IPS DF 19.7 (cell line): ENCODE measurements at regions not wholly inside any gene's neighbourhood (a gene's known extent, or its start where the extent isn't known, plus 50 kb on each side); places are given as distances from the start of the nearest gene placed in this dataset.

ENCODE experiments used
- DNase-seq: peaks from one replicate; pipeline ENCODE4 v3.0.0-alpha.2; 2013; ENCODE audit warnings: low read depth, low spot score

- DNase-seq = no peak
These were observed 493.1 kb downstream of the ANKRD50 start for GRCh38 chr4:124219389-124219788.

DNA sequence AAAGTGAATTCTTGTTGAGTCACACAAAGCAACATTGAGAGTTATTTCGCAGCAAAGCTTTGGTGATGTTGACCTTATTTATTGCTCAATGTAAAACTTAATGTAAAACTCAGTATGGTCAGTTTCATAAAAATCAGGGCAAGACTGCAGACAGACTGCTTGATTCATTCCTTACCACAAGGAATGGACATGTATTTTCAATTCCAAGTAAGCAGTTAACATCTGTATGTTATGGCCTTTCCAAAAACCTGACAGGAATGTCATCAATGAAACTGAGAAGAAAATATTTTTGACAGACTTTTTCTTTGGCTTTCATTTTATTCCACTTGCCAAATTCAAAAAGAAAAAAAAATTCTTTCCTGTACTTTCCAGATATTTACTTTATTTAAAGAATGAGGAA, 488.3 kb downstream of the ANKRD50 start:
- DNase-seq = no peak

GRCh38 chr4:124227981-124228380, 484.6 kb downstream of the ANKRD50 start:
- DNase-seq = no peak

DNA sequence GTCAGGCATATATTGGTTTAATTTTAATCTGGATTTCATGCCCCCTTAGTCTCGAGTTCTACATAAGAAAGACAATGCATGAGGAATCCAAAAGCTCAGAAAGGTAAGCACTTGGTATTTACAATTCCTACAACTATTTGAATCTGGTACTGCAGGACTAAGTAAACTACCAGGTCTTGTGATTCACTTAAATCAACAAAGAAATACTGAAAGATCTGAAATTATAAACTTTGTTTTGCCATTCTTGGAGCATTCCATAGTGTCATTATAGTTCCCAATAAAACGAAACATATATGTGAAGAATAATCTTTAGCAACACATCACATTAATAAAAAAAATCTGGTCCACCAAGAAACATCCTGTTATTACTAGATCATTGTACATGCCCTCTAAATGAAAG, 482.3 kb downstream of the ANKRD50 start:
- DNase-seq = no peak

DNA sequence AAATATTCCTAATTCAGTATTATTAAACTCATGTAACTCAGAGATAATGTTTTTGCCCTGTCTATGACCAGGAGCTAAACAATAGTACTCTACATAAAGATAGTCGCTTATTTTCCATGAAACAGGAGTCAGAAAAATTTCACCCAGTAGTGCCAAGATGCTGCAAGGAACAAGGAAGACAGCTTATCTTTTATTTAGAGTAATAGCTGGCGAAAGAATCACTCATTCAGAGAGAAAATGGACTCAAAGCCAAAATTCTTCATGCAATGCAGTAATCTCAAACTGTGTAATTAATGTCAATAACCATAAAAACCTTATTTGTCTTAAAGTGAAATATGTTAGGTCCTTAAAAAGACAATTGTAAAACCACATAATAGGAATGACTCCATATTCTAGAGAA, 477.8 kb downstream of the ANKRD50 start:
- no peak for DNase-seq

GRCh38 chr4:124243671-124244366, 468.7 kb downstream of the ANKRD50 start:
- DNase-seq = no peak

DNA sequence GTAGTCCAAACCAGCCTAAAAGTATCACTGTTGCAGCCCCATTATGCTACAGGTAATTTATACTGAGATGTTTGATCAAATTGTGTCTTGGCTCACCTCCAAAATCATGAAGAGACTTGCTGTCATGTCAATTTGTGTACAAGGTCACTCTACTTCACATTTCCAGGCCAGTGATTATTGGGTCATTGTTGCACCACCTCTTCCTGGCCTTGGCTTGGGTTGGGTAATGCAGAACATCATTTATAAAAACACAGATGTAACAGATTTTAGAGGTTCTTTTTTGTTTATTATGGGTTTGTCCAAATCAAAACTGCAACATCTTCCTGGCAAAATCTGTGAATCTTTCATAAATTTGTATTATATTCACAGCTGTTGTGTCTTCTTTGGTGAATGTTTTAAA, 459.5 kb downstream of the ANKRD50 start:
- DNase-seq = no peak

DNA sequence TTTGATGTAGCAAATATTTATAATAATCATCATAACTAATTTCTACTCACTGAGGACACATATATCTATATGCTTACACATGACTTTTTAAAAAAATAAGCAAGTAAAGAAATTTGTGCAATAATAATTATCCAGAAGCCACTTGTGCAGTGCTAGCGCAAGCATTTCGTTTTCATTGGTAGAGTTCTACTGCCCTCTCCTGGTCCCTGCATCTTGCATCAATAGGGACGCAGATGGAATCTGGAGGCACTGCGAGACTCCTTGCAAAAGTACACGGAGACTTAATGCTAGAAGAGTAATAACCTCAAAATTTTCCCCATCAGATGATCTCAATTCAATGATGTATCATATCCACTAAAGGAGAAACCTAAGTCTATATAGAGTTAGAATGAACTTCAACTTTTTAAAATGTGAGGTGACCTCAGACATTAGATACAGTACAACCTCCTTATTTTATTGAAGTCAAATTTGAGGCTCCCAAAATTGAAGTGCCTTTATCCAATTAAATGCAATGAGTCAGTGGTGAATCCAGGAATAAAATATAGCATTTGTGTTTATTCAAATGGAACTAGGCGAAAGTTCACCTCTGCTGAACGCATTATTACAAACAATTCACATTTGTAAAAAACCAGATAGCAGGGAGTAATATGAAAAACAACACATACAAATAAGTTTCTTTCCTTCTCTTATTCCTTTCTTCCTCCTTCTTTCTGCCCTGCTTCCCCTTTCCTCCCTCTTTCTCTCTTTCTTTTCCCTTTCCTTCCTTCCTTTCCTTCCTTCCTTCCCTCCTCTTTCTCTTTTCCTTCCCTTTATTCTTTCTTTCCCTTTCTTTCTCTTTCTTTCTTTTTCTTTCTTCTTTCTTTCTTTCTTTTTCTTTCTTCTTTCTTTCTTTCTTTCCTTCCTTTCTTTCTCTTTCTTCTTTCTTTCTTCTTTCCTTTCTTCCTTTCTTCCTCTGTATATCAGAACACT, 450.0 kb downstream of the ANKRD50 start:
- peak; percentile 20 for DNase-seq

GRCh38 chr4:124265701-124266100, 446.8 kb downstream of the ANKRD50 start:
- DNase-seq = no peak

DNA sequence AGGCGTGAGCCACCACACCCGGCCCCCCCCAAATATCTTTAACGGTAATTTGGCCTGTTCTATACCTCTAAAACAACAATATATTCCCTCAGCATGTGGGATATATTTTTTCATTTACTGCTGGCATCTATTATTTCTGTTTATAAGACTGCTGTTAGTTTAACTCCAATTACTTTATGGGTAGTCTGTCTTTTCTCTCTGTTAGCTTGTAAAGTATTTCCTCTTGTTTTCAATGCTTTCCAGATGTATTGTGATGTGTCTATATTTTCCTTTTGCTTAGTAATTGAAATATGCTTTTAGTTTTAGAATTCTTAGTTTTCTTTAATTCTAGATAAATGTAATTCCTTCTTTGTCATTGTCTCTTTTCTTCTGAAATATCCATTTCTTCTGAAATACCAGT, 445.8 kb downstream of the ANKRD50 start:
- DNase-seq = no peak

DNA sequence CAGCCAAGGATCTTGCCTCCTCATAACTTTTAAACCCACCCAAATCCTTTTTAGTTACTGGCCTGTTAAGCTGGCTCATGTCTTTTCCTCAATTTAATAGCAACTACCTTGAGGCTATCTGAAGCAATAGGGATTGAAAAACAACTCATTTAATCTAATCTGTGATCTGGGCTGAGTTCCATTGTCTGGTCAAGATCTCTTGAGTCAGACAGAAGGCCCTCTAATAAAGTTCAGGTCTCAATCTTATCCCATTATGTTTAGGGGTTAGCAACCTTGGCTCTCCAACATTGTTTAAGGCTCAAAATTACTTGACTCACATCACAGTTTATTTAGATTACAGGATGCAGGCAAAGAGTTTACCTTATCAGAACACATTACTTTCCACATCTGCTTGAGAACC, 436.1 kb downstream of the ANKRD50 start:
- no peak for DNase-seq

GRCh38 chr4:124277691-124278090, 434.8 kb downstream of the ANKRD50 start:
- no peak for DNase-seq

DNA sequence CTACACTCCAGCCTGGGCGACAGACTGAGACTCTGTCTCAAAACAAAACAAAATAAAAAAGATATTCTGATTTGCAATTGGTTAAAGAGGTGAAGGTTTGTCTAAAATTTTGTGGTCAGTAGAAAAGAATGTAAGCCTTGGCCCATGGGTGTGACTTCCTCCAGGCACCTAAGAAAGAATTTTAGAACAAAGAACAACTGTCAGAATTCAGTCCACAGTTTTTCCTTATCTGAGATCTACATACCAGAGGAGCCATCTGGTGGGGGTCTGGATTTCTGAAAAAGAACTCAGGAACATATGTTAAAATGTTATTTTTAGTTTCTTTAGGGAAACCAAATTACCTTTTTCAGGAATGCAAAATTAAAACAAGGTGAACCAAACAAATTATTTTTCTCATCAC, 434.1 kb downstream of the ANKRD50 start:
- no peak for DNase-seq

- DNase-seq = no peak
These were observed 432.8 kb downstream of the ANKRD50 start for GRCh38 chr4:124279741-124280140.

GRCh38 chr4:124282301-124282898, 430.1 kb downstream of the ANKRD50 start:
- no peak for DNase-seq

GRCh38 chr4:124288706-124289486, 423.6 kb downstream of the ANKRD50 start:
- DNase-seq = no peak

DNA sequence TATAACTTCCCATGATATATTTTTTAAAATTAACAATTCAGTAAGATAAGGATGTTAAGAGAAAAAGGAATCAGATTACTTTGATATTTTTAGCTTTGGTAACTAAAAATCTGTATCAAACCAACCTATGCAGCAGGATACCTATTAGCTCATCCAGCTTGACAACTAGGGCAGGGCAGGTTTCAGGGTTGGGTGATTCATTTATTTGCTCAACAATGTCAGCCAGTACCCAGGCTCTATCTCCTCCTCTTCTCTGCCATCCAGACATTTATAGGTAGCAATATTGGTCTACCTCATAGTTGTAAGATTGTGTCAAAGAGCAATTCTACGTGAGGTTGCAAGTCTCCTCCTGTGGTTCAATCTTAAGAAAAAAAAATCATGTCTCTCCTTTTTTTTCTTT, 421.9 kb downstream of the ANKRD50 start:
- DNase-seq = no peak

- no peak for DNase-seq
These were observed 417.1 kb downstream of the ANKRD50 start for GRCh38 chr4:124295413-124295812.

DNA sequence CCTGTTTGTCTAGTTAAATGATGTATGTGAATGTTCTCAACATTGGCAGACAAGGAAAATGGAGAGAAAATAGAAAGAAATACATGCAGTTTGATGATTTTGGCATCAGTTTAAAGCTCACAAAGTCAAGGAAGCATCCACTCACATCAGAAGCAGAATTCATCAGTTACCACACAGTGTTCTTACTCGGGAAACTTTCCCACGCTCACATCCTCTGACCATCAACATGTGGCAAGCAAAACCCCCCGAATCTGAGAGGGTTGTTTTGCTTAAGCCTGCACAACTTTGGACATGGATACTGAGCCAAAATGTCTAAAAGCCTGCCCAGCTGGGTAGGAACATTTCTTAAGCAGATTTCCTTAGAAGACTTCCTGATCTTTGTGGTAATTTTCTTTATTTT, 407.6 kb downstream of the ANKRD50 start:
- DNase-seq = no peak

GRCh38 chr4:124306352-124306751, 406.2 kb downstream of the ANKRD50 start:
- no peak for DNase-seq

DNA sequence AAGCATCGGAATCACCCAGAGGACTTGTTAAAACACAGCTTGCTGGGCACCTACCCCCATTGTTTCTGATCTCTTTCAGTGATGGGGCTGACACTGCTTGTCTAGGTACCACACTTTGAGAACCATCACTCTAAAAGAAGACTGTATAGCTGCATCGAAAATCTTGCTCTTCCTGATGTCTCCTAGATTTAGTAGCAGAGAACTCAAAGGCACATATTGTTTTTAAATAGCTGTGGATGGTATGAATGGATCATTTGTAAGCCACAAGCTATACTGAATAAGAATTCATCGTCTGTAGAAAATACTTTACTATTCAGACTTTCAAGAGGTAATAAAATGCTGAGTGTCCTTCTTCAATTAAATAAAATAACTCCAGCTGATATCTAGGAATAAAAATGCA, 405.4 kb downstream of the ANKRD50 start:
- no peak for DNase-seq

DNA sequence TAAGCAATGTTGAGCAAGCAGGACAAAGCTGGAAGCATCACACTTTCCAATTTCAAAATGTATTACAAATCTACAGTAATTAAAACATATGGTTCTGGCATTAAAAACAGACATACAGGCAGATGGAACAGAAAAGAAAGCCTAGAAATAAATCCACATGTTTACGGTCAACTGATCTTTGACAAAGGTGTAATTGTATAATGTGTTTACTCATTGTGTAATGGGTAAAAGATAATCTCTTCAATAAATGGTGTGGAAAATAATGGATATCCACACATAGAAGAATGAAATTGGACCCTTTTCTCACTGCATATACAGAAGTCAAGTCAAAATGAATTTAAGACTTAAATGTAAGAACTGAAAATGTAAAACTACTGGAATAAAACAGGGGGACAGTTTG, 394.2 kb downstream of the ANKRD50 start:
- no peak for DNase-seq
